Mesothelial cell of epicardium (in vitro differentiated cells): ENCODE measurements at regions not wholly inside any gene's neighbourhood (a gene's known extent, or its start where the extent isn't known, plus 50 kb on each side); places are given as distances from the start of the nearest gene placed in this dataset.

ENCODE experiments used
- DNase-seq, 2 experiments: peaks; one replicate each; pipeline ENCODE4 v3.0.0; 2021; ENCODE audit warnings: low spot score in 2 of 2; ENCODE audit not compliant: unreplicated experiment in 2 of 2
- H3K27ac Mint-ChIP-seq: 2 replicates; pipeline ENCODE4 v1.8.0; 2021; ENCODE audit warnings: mixed read lengths
- H3K27me3 Mint-ChIP-seq: 2 replicates; pipeline ENCODE4 v1.8.0; 2021; ENCODE audit warnings: low read depth, mixed read lengths
- H3K36me3 Mint-ChIP-seq: 2 replicates; pipeline ENCODE4 v1.8.0; 2021; ENCODE audit warnings: mixed read lengths
- H3K4me1 Mint-ChIP-seq: 2 replicates; pipeline ENCODE4 v1.8.0; 2021; ENCODE audit warnings: mixed read lengths
- H3K4me3 Mint-ChIP-seq: 2 replicates; pipeline ENCODE4 v1.8.0; 2021; ENCODE audit warnings: mild to moderate bottlenecking, moderate library complexity, mixed read lengths
- H3K9me3 Mint-ChIP-seq: 2 replicates; pipeline ENCODE4 v1.8.0; 2021; ENCODE audit warnings: mixed read lengths
- TF ChIP-seq, protein P1 (sequence below): fragments of 200-600 bp; sonication (generic); IDR thresholded peaks from one replicate; pipeline ENCODE4 v1.5.0; 2021; ENCODE audit warnings: antibody characterized with exemption; ENCODE audit not compliant: unreplicated experiment

DNA sequence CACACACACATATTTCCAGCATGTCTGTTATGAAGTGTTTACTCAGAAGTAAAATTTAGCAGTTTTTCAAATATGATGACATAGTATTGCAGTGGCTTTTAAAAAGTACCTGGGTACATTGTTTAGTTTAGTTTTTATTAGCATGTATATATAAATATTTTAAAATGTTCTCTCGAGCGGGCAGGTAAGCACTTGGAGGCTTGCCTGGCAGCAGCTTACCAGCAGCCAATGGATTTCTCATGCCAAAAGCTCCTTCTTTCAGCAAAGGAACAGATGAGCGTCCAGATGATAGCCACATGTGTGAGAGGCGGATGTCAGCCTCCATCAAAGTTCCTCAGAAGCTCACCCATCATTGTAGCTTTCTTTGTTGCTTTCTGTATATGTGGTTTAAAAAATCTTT lies 57.2 kb upstream of the LRIG3 start:
- TF ChIP-seq, protein P1, sequence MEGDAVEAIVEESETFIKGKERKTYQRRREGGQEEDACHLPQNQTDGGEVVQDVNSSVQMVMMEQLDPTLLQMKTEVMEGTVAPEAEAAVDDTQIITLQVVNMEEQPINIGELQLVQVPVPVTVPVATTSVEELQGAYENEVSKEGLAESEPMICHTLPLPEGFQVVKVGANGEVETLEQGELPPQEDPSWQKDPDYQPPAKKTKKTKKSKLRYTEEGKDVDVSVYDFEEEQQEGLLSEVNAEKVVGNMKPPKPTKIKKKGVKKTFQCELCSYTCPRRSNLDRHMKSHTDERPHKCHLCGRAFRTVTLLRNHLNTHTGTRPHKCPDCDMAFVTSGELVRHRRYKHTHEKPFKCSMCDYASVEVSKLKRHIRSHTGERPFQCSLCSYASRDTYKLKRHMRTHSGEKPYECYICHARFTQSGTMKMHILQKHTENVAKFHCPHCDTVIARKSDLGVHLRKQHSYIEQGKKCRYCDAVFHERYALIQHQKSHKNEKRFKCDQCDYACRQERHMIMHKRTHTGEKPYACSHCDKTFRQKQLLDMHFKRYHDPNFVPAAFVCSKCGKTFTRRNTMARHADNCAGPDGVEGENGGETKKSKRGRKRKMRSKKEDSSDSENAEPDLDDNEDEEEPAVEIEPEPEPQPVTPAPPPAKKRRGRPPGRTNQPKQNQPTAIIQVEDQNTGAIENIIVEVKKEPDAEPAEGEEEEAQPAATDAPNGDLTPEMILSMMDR: no peak
- DNase-seq: no peak
- Mint-ChIP-seq H3K4me1 (no peaks in the 10 kb centered on the region), H3K4me3 (no peak overlapping the region), H3K36me3 (no peaks in the 10 kb centered on the region), H3K27ac (no peak overlapping the region), H3K9me3 (no peaks in the 10 kb centered on the region), H3K27me3 (no peaks in the 10 kb centered on the region)

DNA sequence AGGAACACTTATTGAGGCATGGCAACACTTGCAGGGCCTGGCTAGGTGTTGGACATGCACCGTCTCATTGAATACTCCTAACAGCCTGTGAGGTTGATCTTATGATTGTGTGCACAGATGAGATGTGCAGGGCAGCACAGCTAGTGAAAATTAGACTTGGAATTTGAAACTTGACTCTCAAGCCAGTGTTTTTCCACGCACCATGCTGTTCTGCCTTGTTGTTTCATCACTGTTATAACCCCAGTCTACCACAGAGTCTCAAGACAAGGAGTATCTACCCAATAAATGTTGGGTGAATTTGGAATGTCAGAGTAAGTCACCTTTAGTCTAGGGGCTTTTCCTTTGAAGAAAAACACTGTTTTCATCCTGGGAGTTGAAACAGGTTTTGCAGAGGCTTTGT lies 55.8 kb upstream of the LRIG3 start:
- no peaks in the 10 kb centered on the region for H3K4me1 Mint-ChIP-seq
- no peak overlapping the region for H3K27ac Mint-ChIP-seq
- H3K9me3 Mint-ChIP-seq: no peaks in the 10 kb centered on the region
- H3K4me3 Mint-ChIP-seq: no peak overlapping the region
- H3K27me3 Mint-ChIP-seq: no peaks in the 10 kb centered on the region
- H3K36me3 Mint-ChIP-seq: no peaks in the 10 kb centered on the region
- DNase-seq: no peak
- TF ChIP-seq, protein P1: no peak
